ENCODE measurements at regions not wholly inside any gene's neighbourhood (a gene's known extent, or its start where the extent isn't known, plus 50 kb on each side); places are given as distances from the start of the nearest gene placed in this dataset.

DNA sequence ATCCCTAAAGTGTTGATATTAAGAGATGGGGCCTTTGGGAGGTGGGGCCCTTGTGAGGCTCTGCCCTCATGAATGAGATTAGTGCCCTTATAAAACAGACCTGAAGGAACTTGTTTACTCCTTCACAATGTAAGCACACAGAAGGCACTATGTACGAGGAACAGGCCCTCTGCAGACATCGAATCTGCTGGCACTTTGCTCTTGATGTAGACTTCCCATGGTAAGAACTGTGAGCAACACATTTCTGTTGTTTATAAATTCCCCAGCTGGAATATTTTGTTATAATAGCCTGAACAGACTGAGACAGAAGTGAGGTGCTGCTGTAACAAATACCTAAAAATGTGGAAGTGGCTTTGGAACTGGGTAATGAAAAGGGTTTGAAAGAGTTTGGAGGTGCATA is 193.2 kb downstream of the TGFB2 start:
- Histone ChIP-seq H4K20me1 (ENCODE audit: control insufficient read depth, insufficient read depth) (no peaks in the 10 kb centered on the region), H3K36me3 (ENCODE audit: control insufficient read depth in 2 of 2, insufficient read depth in 2 of 2, low read length in 1 of 2) (no peaks in the 10 kb centered on the region), H3K4me1 (ENCODE audit: control insufficient read depth, insufficient read depth, low read length) (no peaks in the 10 kb centered on the region), H3K79me2 (ENCODE audit: control insufficient read depth, insufficient read depth, low read length) (no peaks in the 10 kb centered on the region), H3K4me2 (ENCODE audit: control insufficient read depth, insufficient read depth) (no peak overlapping the region), H3K27ac (ENCODE audit: control insufficient read depth, insufficient read depth) (no peak overlapping the region), H2AFZ (ENCODE audit: control insufficient read depth, low read depth, low read length) (no peak overlapping the region), H3K27me3 (replicated peaks in 1 of 2; ENCODE audit: control insufficient read depth in 2 of 2, insufficient read depth in 2 of 2, low read length in 1 of 2) (no peaks in the 10 kb centered on the region), H3K4me3 (no peak overlapping the region), H3K9ac (ENCODE audit: control insufficient read depth, insufficient read depth, low read length) (no peak overlapping the region), H3K9me3 (replicated peaks; ENCODE audit: control insufficient read depth, insufficient read depth, low read length) (no peaks in the 10 kb centered on the region)
- ChIA-PET RAD21 (ENCODE audit: unreplicated experiment) (no interaction called here), SMC1A (ENCODE audit: uncharacterized antibody, unreplicated experiment) (no interaction called here), POLR2A (no interaction called here), CTCF (no interaction called here)
- in situ Hi-C loops (cut with MboI) = no loop called here
- no peak for FAIRE-seq
- no peak for DNase-seq (ENCODE audit: low read depth, low spot score)
- intact Hi-C loops (cut with micrococcal nuclease; ENCODE audit: unreplicated experiment) = no loop called here
- no peak for TF ChIP-seq STAT1 (conservative IDR thresholded peaks at IDR 0.05)
- TF ChIP-seq SMC3 (IDR thresholded peaks at IDR 0.05; ENCODE audit: borderline replicate concordance, low read length) = no peak
- TF ChIP-seq MTA2 (IDR thresholded peaks at IDR 0.05; ENCODE audit: low read depth) = no peak
- TF ChIP-seq MXI1 (IDR thresholded peaks at IDR 0.05; ENCODE audit: low read depth, low read length) = no peak
- no peak for TF ChIP-seq POLR2A (IDR thresholded peaks at IDR 0.05; ENCODE audit: low read depth, low read length)
- no TSS peak for BruUV-seq (replicated peaks)
- ATAC-seq = no peak
- 0% methylated on average over 2 of the region's 2 CpGs for WGBS (ENCODE audit: insufficient coverage, insufficient replicate concordance, low lambda C conversion rate, missing lambda C conversion rate)

DNA sequence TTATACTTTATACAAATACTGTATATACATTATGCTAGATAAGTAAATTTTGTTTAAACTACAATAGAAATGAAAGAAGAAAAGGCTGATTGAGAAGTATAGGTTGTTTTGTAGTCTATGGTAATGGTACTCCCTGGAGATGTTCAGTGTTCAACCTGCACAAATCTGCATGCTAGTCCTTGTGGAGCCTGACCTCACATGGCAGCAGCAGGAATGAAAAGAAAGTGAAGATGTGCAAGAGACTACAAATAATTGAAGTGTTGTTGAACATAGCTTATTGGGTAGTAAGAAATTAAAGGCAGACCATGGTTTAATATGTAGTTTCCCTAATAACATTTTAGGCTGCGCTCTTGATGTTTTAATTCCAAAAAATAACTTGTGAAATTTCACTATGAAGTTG is 201.2 kb downstream of the TGFB2 start:
- H3K27me3 ChIP-seq (replicated peaks in 1 of 2; ENCODE audit: control insufficient read depth in 2 of 2, insufficient read depth in 2 of 2, low read length in 1 of 2) = no peaks in the 10 kb centered on the region
- 0% methylated on average over 1 of the region's 1 CpG for WGBS (ENCODE audit: insufficient coverage, insufficient replicate concordance, low lambda C conversion rate, missing lambda C conversion rate)
- no peak overlapping the region for H3K4me3 ChIP-seq
- no peak overlapping the region for H3K4me2 ChIP-seq (ENCODE audit: control insufficient read depth, insufficient read depth)
- H3K4me1 ChIP-seq (ENCODE audit: control insufficient read depth, insufficient read depth, low read length) = no peaks in the 10 kb centered on the region
- H3K9ac ChIP-seq (ENCODE audit: control insufficient read depth, insufficient read depth, low read length) = no peak overlapping the region
- H2AFZ ChIP-seq (ENCODE audit: control insufficient read depth, low read depth, low read length) = no peak overlapping the region
- no peaks in the 10 kb centered on the region for H3K79me2 ChIP-seq (ENCODE audit: control insufficient read depth, insufficient read depth, low read length)
- H3K27ac ChIP-seq (ENCODE audit: control insufficient read depth, insufficient read depth) = no peak overlapping the region
- FAIRE-seq (no peak), DNase-seq (ENCODE audit: low read depth, low spot score) (no peak), ATAC-seq (no peak)
- H3K36me3 ChIP-seq (ENCODE audit: control insufficient read depth in 2 of 2, insufficient read depth in 2 of 2, low read length in 1 of 2) = no peaks in the 10 kb centered on the region
- BruUV-seq (replicated peaks) = no TSS peak
- ChIA-PET SMC1A (ENCODE audit: uncharacterized antibody, unreplicated experiment) (no interaction called here), POLR2A (no interaction called here), CTCF (no interaction called here), RAD21 (ENCODE audit: unreplicated experiment) (no interaction called here)
- intact Hi-C loops (cut with micrococcal nuclease; ENCODE audit: unreplicated experiment) = no loop called here
- H4K20me1 ChIP-seq (ENCODE audit: control insufficient read depth, insufficient read depth) = no peaks in the 10 kb centered on the region
- in situ Hi-C loops (cut with MboI) = no loop called here
- H3K9me3 ChIP-seq (replicated peaks; ENCODE audit: control insufficient read depth, insufficient read depth, low read length) = no peaks in the 10 kb centered on the region
- TF ChIP-seq, protein P1, sequence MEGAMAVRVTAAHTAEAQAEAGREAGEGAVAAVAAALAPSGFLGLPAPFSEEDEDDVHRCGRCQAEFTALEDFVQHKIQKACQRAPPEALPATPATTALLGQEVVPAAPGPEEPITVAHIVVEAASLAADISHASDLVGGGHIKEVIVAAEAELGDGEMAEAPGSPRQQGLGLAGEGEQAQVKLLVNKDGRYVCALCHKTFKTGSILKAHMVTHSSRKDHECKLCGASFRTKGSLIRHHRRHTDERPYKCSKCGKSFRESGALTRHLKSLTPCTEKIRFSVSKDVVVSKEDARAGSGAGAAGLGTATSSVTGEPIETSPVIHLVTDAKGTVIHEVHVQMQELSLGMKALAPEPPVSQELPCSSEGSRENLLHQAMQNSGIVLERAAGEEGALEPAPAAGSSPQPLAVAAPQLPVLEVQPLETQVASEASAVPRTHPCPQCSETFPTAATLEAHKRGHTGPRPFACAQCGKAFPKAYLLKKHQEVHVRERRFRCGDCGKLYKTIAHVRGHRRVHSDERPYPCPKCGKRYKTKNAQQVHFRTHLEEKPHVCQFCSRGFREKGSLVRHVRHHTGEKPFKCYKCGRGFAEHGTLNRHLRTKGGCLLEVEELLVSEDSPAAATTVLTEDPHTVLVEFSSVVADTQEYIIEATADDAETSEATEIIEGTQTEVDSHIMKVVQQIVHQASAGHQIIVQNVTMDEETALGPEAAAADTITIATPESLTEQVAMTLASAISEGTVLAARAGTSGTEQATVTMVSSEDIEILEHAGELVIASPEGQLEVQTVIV (IDR thresholded peaks at IDR 0.05; ENCODE audit: borderline replicate concordance, partially characterized antibody) = no peak
- no peak for TF ChIP-seq NFIC (IDR thresholded peaks at IDR 0.05; ENCODE audit: low read depth, low read length)
- TF ChIP-seq, protein P2, sequence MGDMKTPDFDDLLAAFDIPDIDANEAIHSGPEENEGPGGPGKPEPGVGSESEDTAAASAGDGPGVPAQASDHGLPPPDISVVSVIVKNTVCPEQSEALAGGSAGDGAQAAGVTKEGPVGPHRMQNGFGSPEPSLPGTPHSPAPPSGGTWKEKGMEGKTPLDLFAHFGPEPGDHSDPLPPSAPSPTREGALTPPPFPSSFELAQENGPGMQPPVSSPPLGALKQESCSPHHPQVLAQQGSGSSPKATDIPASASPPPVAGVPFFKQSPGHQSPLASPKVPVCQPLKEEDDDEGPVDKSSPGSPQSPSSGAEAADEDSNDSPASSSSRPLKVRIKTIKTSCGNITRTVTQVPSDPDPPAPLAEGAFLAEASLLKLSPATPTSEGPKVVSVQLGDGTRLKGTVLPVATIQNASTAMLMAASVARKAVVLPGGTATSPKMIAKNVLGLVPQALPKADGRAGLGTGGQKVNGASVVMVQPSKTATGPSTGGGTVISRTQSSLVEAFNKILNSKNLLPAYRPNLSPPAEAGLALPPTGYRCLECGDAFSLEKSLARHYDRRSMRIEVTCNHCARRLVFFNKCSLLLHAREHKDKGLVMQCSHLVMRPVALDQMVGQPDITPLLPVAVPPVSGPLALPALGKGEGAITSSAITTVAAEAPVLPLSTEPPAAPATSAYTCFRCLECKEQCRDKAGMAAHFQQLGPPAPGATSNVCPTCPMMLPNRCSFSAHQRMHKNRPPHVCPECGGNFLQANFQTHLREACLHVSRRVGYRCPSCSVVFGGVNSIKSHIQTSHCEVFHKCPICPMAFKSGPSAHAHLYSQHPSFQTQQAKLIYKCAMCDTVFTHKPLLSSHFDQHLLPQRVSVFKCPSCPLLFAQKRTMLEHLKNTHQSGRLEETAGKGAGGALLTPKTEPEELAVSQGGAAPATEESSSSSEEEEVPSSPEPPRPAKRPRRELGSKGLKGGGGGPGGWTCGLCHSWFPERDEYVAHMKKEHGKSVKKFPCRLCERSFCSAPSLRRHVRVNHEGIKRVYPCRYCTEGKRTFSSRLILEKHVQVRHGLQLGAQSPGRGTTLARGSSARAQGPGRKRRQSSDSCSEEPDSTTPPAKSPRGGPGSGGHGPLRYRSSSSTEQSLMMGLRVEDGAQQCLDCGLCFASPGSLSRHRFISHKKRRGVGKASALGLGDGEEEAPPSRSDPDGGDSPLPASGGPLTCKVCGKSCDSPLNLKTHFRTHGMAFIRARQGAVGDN (IDR thresholded peaks at IDR 0.05) = no peak
- TF ChIP-seq RBBP5 (conservative IDR thresholded peaks at IDR 0.05) = no peak
- TF ChIP-seq PAX8 (IDR thresholded peaks at IDR 0.05) = no peak
- TF ChIP-seq SIX5 (IDR thresholded peaks at IDR 0.05; ENCODE audit: low read depth, low read length, severe bottlenecking) = no peak

All from GM12878 (cell line).